GM12874 (cell line): ENCODE measurements at regions not wholly inside any gene's neighbourhood (a gene's known extent, or its start where the extent isn't known, plus 50 kb on each side); places are given as distances from the start of the nearest gene placed in this dataset.

Source experiments
- CTCF ChIP-seq: IDR thresholded peaks from 2 replicates; pipeline ENCODE4 v1.5.1; 2011; ENCODE audit warnings: low read depth, mild to moderate bottlenecking, control low read depth, low read length, moderate library complexity; ENCODE audit not compliant: insufficient read depth

- TF ChIP-seq CTCF: no peak
Measured at GRCh38 chr6:14286144-14286543, 168.6 kb downstream of the CD83 start.

- TF ChIP-seq CTCF: no peak
Measured at GRCh38 chr6:14286634-14287428, 169.3 kb downstream of the CD83 start.

- no peak for TF ChIP-seq CTCF
Measured at GRCh38 chr6:14287707-14288106, 170.1 kb downstream of the CD83 start.

- TF ChIP-seq CTCF: no peak
Measured at GRCh38 chr6:14288910-14289309, 171.3 kb downstream of the CD83 start.

- no peak for TF ChIP-seq CTCF
Measured at GRCh38 chr6:14290041-14290771, 172.6 kb downstream of the CD83 start.

GRCh38 chr6:14290772-14291330 lies 173.3 kb downstream of the CD83 start:
- no peak for TF ChIP-seq CTCF

GRCh38 chr6:14291331-14291730 lies 173.8 kb downstream of the CD83 start:
- TF ChIP-seq CTCF: no peak
